Left lobe of liver (tissue), 2 donors: ENCODE measurements at regions not wholly inside any gene's neighbourhood (a gene's known extent, or its start where the extent isn't known, plus 50 kb on each side); places are given as distances from the start of the nearest gene placed in this dataset.

Source experiments
- ATAC-seq: fragments of 200-7000 bp; cut with Tn5 transposase; one replicate; pipeline ENCODE4 v1.9.1; 2020; ENCODE audit warnings: mild to moderate bottlenecking, moderate library complexity
- DNase-seq: peaks from one replicate; pipeline ENCODE4 v3.0.0-alpha.2; 2020; ENCODE audit warnings: low spot score
- donor health status: DM: no; HTN: no; CAD: no; lungs with moderate emphysema.
- donor health status: DM: no; HTN: yes; CAD: no.

DNA sequence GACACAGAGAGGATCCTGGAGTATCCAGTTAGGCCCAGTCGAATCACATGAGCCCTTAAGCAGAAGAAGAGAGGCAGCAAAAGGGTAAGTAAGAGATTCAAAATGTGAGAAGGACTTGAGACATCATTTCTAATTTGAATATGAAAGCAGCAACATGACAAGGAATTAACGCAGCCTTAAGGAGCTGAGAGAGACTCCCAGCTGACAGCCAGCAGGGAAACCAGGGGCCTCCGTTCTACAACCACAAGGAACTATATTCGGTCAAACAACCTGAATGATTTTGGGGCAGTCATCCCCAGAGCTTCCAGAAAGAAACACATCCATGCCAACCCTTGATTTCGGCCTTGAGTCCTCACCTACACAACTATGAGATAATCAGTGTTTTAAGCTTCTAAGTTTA lies 189.7 kb upstream of the MTNR1B start:
- ATAC-seq (no peak), DNase-seq (no peak)

GRCh38 chr11:92781151-92781550 lies 188.3 kb upstream of the MTNR1B start:
- no peak for DNase-seq
- no peak for ATAC-seq

- DNase-seq = no peak
These were observed 186.6 kb upstream of the MTNR1B start for GRCh38 chr11:92782806-92783205.

GRCh38 chr11:92784331-92784730 lies 185.1 kb upstream of the MTNR1B start:
- DNase-seq (no peak), ATAC-seq (no peak)

More at GRCh38 chr11:92782806-92783205, 186.6 kb upstream of the MTNR1B start:
- ATAC-seq = no peak

- DNase-seq = no peak
- no peak for ATAC-seq
These were observed 181.8 kb upstream of the MTNR1B start for GRCh38 chr11:92787638-92788037.

DNA sequence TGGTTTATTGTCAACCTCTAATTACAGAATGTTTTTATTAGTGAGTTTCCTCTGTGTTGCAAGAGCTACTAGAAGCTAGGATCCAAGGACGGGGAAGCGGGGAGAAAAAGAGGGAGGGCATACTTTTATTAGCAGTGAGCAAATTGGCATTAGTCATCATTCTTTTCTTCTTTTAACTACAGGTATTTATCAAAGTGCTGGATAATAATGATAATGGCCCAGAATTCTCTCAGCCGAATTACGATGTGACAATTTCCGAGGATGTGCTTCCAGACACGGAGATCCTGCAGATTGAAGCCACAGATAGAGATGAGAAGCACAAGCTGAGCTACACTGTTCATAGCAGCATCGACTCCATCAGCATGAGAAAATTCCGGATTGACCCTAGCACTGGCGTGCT lies 179.7 kb upstream of the MTNR1B start:
- no peak for DNase-seq
- no peak for ATAC-seq

GRCh38 chr11:92790366-92790765 lies 179.1 kb upstream of the MTNR1B start:
- ATAC-seq = no peak

GRCh38 chr11:92790926-92791616 lies 178.4 kb upstream of the MTNR1B start:
- no peak for ATAC-seq
- DNase-seq = no peak

More at GRCh38 chr11:92790366-92790765, 179.1 kb upstream of the MTNR1B start:
- DNase-seq = no peak

GRCh38 chr11:92791886-92792285 lies 177.6 kb upstream of the MTNR1B start:
- ATAC-seq = no peak

DNA sequence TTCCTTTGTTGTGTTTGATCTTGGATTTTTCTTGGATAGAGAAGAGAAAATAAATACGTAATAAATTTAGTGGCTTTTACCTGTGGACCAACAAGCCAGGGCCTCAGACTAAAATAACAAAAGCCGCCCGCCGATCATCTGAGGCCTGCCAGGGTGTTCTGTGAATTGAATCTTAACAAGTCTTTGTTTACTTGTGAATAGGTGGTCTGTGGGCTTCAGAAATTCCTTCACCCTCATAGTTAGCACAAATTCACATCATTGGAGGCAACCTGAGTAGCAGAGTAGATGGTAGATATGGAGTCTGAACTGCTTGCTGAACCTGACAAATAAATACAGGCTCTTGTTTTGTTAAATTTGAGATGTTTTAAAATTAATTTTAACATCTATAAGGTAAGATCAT lies 176.3 kb upstream of the MTNR1B start:
- ATAC-seq = no peak
- no peak for DNase-seq

More at GRCh38 chr11:92791886-92792285, 177.6 kb upstream of the MTNR1B start:
- DNase-seq = no peak

- DNase-seq (no peak), ATAC-seq (no peak)
These were observed 174.7 kb upstream of the MTNR1B start for GRCh38 chr11:92794783-92795182.

DNA sequence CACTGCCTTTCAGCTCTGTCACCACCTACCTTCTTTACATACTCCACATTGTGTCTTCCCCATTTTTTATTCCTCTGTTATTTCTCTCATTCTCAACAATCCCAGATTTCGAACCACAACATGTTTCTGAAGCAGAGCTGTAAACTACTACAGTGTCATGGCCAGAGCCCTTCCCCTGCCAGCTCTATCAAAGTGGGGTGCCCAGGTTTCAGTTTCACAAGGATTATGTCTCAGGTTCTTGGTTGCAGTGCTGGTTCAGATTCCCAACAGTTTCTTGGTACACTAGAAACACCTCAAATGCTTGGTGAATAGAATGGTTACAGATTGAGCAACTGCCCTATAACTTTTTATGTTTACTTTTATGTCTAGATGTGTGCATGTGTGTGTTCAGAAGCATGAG lies 172.7 kb upstream of the MTNR1B start:
- ATAC-seq = no peak
- DNase-seq = no peak

DNA sequence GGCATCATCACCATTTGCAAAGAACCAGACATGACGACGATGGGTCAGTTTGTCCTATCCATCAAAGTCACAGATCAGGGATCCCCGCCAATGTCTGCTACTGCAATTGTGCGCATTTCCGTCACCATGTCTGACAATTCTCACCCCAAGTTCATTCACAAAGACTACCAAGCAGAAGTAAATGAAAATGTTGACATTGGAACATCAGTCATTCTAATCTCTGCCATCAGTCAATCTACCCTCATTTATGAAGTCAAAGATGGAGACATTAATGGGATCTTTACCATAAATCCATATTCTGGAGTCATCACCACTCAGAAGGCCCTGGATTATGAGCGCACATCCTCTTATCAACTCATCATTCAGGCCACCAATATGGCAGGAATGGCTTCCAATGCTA lies 171.6 kb upstream of the MTNR1B start:
- no peak for DNase-seq
- no peak for ATAC-seq

DNA sequence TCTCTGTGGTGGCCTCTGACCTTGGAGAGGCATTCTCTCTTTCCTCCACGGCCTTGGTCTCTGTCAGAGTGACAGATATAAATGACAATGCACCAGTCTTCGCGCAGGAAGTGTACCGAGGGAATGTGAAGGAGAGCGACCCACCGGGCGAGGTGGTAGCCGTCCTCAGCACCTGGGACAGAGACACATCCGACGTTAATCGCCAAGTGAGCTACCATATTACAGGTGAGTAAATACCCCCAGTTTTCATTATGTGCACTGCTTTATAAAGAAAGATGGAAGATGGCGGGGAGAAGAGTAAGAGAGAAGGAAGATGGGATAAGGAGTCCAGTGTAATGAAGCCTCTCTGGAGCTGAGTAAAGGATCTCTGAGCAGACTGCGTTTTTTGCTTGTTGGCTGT lies 167.8 kb upstream of the MTNR1B start:
- DNase-seq = no peak
- ATAC-seq = no peak

DNA sequence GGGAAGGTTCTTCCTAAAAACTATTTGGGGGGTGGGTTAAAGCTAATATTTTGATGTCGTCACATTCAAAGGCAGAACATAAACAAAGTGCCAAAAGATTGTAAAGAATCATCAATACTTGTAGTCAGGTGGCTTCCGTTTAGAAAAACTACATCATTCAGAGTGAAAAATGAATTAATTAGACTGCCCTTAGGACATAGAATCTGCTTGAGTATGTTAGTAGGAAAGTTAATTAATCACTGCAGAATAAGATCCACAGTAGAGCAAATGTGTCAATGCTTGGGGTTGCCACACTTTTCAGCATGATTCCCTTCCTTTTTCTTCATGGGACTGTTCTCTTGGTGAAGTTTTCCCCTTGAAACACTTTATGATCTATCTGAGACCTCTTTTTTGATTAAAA lies 166.8 kb upstream of the MTNR1B start:
- DNase-seq (no peak), ATAC-seq (no peak)

- DNase-seq (no peak), ATAC-seq (no peak)
These were observed 166.1 kb upstream of the MTNR1B start for GRCh38 chr11:92803391-92803790.

DNA sequence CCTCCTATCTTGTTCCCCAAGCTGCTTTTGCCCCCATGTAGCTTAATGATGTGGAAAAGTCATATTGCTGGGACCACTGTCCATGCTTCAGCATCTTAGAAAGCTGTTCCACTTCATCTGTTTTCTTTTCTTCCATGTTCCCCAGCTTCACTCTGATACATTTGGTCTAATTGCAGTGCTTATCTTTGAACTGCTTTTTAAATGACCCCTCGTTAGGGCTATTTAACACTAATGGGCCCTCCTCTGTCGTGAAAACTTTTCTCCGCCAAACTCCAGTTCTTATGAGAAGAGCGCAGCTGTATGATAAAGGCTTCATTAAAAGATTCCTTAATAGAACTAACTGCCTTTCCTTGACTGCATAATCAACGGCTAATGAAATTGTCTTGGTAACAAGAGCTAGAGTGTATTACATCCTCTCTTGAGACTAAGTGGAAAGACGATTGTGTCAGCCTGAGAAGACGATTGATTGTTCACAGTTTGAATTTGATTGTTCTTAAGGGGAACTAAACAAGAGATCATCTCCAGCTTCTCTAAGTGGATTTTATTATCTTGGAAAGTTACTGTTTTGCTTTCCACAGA lies 165.0 kb upstream of the MTNR1B start:
- ATAC-seq (no peak), DNase-seq (no peak)

DNA sequence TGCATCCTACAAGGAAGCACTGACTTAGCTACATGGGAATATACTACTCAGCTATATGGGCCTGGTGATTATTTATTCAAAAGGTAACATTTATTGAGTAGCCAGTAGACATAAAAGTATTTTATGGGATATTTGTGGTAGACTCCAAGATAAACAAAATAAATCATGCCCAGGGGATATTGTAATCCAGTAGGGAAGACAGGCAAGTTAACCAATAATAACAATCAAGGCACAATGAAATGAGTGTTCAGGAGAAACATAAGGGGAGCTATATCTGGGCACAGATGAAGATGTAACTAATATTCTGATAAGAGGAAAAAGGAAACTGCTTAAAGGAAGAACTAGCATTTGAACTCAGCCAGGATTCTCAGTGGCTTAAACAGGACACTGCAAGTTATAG lies 161.4 kb upstream of the MTNR1B start:
- no peak for ATAC-seq
- DNase-seq = no peak

DNA sequence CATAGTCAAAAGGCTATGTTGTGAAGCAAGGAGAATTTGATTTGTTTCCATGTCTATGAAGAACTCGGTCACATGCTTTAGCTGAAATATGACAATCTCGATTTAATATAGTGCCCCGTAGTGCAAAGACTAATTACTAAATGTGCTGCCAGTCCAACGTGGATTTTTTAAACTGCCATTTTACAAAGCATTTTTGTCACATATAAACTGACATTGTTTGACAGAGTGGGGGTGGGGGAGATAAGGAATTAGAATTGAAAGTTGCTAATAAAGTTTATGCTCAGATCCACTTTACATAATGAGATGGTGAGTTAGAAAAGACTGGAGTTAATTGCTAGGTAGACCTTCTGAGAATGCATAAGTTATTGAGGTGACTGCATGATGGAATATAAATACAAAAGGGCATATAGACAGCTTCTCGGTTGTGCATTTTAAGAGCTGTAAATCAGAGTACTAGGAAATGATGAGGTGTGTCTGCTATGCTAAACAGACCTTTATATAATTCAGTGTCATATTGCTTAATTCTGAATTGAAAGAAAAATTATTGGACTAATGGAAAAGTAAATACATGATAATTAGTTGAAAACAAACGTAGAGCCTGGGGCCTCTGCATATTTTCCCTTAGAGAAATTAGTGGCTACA lies 158.9 kb upstream of the MTNR1B start:
- DNase-seq = no peak
- no peak for ATAC-seq

DNA sequence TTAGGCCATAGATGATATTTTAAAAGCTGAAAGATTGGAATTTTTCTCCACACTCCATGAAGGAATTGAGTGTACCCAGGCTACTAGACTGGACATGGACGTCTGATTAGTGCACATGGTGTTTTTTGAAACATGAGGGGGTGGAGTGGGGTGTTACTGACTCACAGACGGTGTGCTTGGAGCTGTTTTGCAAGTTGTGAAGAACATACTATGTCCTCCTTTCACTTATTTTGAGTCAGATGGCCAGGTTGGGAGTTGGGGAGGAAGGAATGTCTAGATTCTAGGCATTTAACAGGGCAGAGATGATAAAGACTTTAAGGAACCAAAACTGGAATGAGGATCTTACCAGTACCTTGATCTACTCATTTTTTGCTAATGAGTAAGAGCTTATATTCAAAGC lies 158.1 kb upstream of the MTNR1B start:
- no peak for DNase-seq
- ATAC-seq = no peak

GRCh38 chr11:92812841-92813240 lies 156.6 kb upstream of the MTNR1B start:
- DNase-seq (no peak), ATAC-seq (no peak)

DNA sequence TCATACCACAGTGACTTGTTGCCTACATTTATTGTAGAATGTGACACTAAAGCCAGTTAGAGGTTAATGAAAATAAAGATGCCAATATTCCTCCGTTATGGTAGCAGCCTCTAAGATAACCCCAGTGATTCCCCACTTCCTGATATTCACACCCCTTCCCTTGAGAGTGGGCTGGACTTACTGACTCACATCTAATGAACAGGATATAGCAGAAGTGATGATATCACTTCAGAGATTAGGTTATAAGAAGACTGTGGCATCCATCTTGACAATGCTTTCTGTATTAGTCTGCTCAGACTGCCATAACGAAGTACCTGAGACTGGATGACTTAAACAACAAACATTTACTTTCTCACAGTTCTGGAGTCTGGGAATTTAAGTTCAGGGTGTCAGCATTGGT lies 149.6 kb upstream of the MTNR1B start:
- ATAC-seq (no peak), DNase-seq (no peak)
